Lung (tissue), 11 donors: ENCODE measurements at regions not wholly inside any gene's neighbourhood (a gene's known extent, or its start where the extent isn't known, plus 50 kb on each side); places are given as distances from the start of the nearest gene placed in this dataset.

Experiments used
- ATAC-seq: fragments of 200-7000 bp; cut with Tn5 transposase; one replicate; pipeline ENCODE4 v1.9.1; 2020; ENCODE audit warnings: moderate number of reproducible peaks; ENCODE audit not compliant: insufficient read depth, low FRiP score
- DNase-seq, 3 donors: peaks; one replicate each; pipeline ENCODE4 v3.0.0-alpha.2; 2013 to 2017
- H3K27ac ChIP-seq, 2 donors: one replicate each; pipeline ENCODE4 v1.5.1; 2013; ENCODE audit warnings: mild to moderate bottlenecking in 2 of 2, moderate library complexity in 2 of 2, control low read depth in 1 of 2, inconsistent platforms in 1 of 2, low read depth in 1 of 2, low read length in 1 of 2
- H3K27me3 ChIP-seq, 3 donors: one replicate each; pipeline ENCODE4 v1.5.1; 2013; ENCODE audit warnings: low read length in 2 of 3; ENCODE audit not compliant: control insufficient read depth in 3 of 3, insufficient read depth in 3 of 3
- H3K36me3 ChIP-seq, 4 donors: one replicate each; pipeline ENCODE4 v1.5.1; 2013; ENCODE audit warnings: low read length in 4 of 4, mild to moderate bottlenecking in 1 of 4, moderate library complexity in 1 of 4; ENCODE audit not compliant: control insufficient read depth in 4 of 4, insufficient read depth in 4 of 4
- H3K4me1 ChIP-seq, 5 donors: one replicate each; pipeline ENCODE4 v1.5.1; 2013; ENCODE audit warnings: low read length in 5 of 5, mild to moderate bottlenecking in 2 of 5, moderate library complexity in 1 of 5; ENCODE audit not compliant: control insufficient read depth in 5 of 5, insufficient read depth in 5 of 5
- H3K4me3 ChIP-seq: one replicate; pipeline ENCODE4 v1.5.1; 2013; ENCODE audit warnings: mild to moderate bottlenecking, control low read depth, moderate library complexity
- H3K9ac ChIP-seq, 2 donors: one replicate each; pipeline ENCODE4 v1.5.1; 2013; ENCODE audit warnings: low read length in 2 of 2, control low read depth in 1 of 2; ENCODE audit not compliant: insufficient read depth in 1 of 2
- H3K9me3 ChIP-seq, 4 donors: one replicate each; pipeline ENCODE4 v1.5.1; 2013; ENCODE audit warnings: low read length in 3 of 4, mild to moderate bottlenecking in 1 of 4, moderate library complexity in 1 of 4; ENCODE audit not compliant: control insufficient read depth in 4 of 4, insufficient read depth in 3 of 4
- WGBS, 2 donors: extraction: QIAGEN DNeasy Blood & Tissue Kit; methylation state at CpG; one replicate each; pipeline ENCODE4 v1.1.7; 2013; 5-methylcytosine and 5-hydroxymethylcytosine counted together
- TF ChIP-seq, protein P1 (sequence below): IDR thresholded peaks from 2 replicates; pipeline ENCODE4 v1.5.1; 2012; ENCODE audit warnings: mild to moderate bottlenecking; ENCODE audit errors: control extremely low read depth, extremely low read depth
- donor health status: control.
- donor health status: control.
- donor health status: Bipolar disorder and iron deficiency.
- donor health status: healthy.
- donor health status: DM: yes; HTN: yes; CAD: no.

GRCh38 chr3:147215660-147216059 is 190.7 kb downstream of the ZIC4 start:
- H3K4me1 ChIP-seq = no peaks in the 10 kb centered on the region
- H3K27ac ChIP-seq = no peak overlapping the region
- H3K9ac ChIP-seq = no peak overlapping the region
- no peak for DNase-seq
- H3K4me3 ChIP-seq = no peak overlapping the region
- no peak for ATAC-seq
- no peaks in the 10 kb centered on the region for H3K9me3 ChIP-seq
- no peaks in the 10 kb centered on the region for H3K36me3 ChIP-seq
- TF ChIP-seq, protein P1, sequence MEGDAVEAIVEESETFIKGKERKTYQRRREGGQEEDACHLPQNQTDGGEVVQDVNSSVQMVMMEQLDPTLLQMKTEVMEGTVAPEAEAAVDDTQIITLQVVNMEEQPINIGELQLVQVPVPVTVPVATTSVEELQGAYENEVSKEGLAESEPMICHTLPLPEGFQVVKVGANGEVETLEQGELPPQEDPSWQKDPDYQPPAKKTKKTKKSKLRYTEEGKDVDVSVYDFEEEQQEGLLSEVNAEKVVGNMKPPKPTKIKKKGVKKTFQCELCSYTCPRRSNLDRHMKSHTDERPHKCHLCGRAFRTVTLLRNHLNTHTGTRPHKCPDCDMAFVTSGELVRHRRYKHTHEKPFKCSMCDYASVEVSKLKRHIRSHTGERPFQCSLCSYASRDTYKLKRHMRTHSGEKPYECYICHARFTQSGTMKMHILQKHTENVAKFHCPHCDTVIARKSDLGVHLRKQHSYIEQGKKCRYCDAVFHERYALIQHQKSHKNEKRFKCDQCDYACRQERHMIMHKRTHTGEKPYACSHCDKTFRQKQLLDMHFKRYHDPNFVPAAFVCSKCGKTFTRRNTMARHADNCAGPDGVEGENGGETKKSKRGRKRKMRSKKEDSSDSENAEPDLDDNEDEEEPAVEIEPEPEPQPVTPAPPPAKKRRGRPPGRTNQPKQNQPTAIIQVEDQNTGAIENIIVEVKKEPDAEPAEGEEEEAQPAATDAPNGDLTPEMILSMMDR = no peak
- H3K27me3 ChIP-seq = no peaks in the 10 kb centered on the region

- no peak for ATAC-seq
- H3K36me3 ChIP-seq = no peaks in the 10 kb centered on the region
- no peak overlapping the region for H3K9ac ChIP-seq
- no peaks in the 10 kb centered on the region for H3K9me3 ChIP-seq
- TF ChIP-seq, protein P1 = no peak
- no peak overlapping the region for H3K4me3 ChIP-seq
- 90 to 95% methylated on average over 2 of the region's 2 CpGs for WGBS, 2 donors
- no peak overlapping the region for H3K27ac ChIP-seq
- H3K4me1 ChIP-seq = no peaks in the 10 kb centered on the region
- no peaks in the 10 kb centered on the region for H3K27me3 ChIP-seq
- no peak for DNase-seq
Observed at GRCh38 chr3:147213633-147214032, 192.7 kb downstream of the ZIC4 start.

DNA sequence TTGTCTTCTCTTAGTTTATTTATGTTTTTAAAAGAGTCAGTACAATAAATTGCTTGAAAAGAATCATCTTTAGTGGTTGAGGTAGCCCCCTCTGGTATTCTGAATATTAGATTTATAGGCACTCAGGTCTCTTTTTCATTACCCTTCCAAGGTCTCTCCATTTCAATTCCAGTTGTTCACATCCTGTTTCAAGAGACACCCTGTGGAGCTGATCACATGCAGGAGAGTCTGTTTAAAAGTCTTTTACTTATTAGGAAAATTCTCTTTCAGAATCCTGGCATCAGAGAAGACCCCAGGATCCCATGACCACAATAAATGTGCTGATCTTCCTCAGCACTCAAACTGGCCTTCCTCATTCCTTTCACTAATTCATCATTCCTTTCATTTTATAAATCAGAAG is 195.7 kb downstream of the ZIC4 start:
- Histone ChIP-seq H3K27ac (no peak overlapping the region), H3K4me1 (no peaks in the 10 kb centered on the region), H3K9me3 (no peaks in the 10 kb centered on the region), H3K36me3 (no peaks in the 10 kb centered on the region), H3K4me3 (no peak overlapping the region), H3K27me3 (no peaks in the 10 kb centered on the region), H3K9ac (no peak overlapping the region)
- ATAC-seq = no peak
- no peak for DNase-seq
- TF ChIP-seq, protein P1 = no peak

DNA sequence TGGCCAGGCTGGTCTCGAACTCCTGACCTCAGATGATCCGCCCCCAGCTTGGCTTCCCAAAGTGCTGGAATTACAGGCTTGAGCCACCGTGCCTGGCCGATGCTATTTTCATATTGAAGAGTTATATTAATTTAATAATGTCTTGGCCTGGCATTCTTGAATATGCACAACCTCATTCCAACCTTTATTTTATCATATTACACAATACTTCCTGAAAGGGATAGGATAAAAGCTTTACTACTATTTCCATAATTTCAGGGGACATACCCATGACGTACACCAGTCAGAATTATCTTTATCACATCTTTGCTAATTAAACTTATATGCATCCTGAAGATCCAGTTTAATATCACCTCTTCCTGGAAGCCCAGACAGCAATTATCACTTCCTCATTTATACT is 205.3 kb downstream of the ZIC4 start:
- Histone ChIP-seq H3K27me3 (no peaks in the 10 kb centered on the region), H3K4me3 (no peak overlapping the region), H3K36me3 (no peaks in the 10 kb centered on the region), H3K4me1 (no peaks in the 10 kb centered on the region), H3K27ac (no peak overlapping the region), H3K9ac (no peak overlapping the region), H3K9me3 (no peaks in the 10 kb centered on the region)
- DNase-seq (no peak), ATAC-seq (no peak)
- WGBS, 2 donors = 86 to 88% methylated on average over 5 of the region's 5 CpGs
- TF ChIP-seq, protein P1 = no peak
